Activated naive CD4-positive, alpha-beta T cell treated with anti-CD3 and anti-CD28 coated beads, Interleukin-2, amount 50 U/mL, for 16 hours (primary cell): ENCODE measurements at regions not wholly inside any gene's neighbourhood (a gene's known extent, or its start where the extent isn't known, plus 50 kb on each side); places are given as distances from the start of the nearest gene placed in this dataset.
A peak's percentile ranks its signal among the peaks of the same experiment; 100 is the strongest.

Experiments
- DNase-seq: peaks from one replicate; pipeline ENCODE4 v3.0.0-alpha.2; 2020

GRCh38 chr6:87935196-87935595, 112.4 kb upstream of the SPACA1 start:
- no peak for DNase-seq

GRCh38 chr6:87932361-87932760, 115.3 kb upstream of the SPACA1 start:
- DNase-seq = no peak

GRCh38 chr6:87929843-87930288, 117.8 kb upstream of the SPACA1 start:
- DNase-seq = peak; percentile 52

- DNase-seq = no peak
These were observed 121.0 kb upstream of the SPACA1 start for GRCh38 chr6:87926687-87927086.

- DNase-seq = no peak
These were observed 121.6 kb upstream of the SPACA1 start for GRCh38 chr6:87926072-87926471.

GRCh38 chr6:87925373-87926060, 122.1 kb upstream of the SPACA1 start:
- no peak for DNase-seq

GRCh38 chr6:87923389-87924050, 124.1 kb upstream of the SPACA1 start:
- no peak for DNase-seq

GRCh38 chr6:87922947-87923330, 124.7 kb upstream of the SPACA1 start:
- DNase-seq = no peak

- no peak for DNase-seq
These were observed 125.3 kb upstream of the SPACA1 start for GRCh38 chr6:87922196-87922946.

- no peak for DNase-seq
These were observed 126.6 kb upstream of the SPACA1 start for GRCh38 chr6:87921034-87921433.

- DNase-seq = no peak
These were observed 127.4 kb upstream of the SPACA1 start for GRCh38 chr6:87920245-87920644.

- no peak for DNase-seq
These were observed 128.2 kb upstream of the SPACA1 start for GRCh38 chr6:87919416-87919815.

- no peak for DNase-seq
These were observed 128.6 kb upstream of the SPACA1 start for GRCh38 chr6:87919001-87919400.

- DNase-seq = no peak
These were observed 129.1 kb upstream of the SPACA1 start for GRCh38 chr6:87918461-87918941.

- DNase-seq = no peak
These were observed 129.8 kb upstream of the SPACA1 start for GRCh38 chr6:87917886-87918285.

- no peak for DNase-seq
These were observed 131.2 kb upstream of the SPACA1 start for GRCh38 chr6:87916446-87916845.

- DNase-seq = no peak
These were observed 132.8 kb upstream of the SPACA1 start for GRCh38 chr6:87914637-87915395.

- DNase-seq = no peak
These were observed 133.7 kb upstream of the SPACA1 start for GRCh38 chr6:87913974-87914373.

GRCh38 chr6:87912102-87912501, 135.5 kb upstream of the SPACA1 start:
- no peak for DNase-seq

- no peak for DNase-seq
These were observed 137.8 kb upstream of the SPACA1 start for GRCh38 chr6:87909849-87910248.

- no peak for DNase-seq
These were observed 138.4 kb upstream of the SPACA1 start for GRCh38 chr6:87908978-87909811.

GRCh38 chr6:87907521-87907920, 140.1 kb upstream of the SPACA1 start:
- DNase-seq = no peak
